ENCODE measurements at regions not wholly inside any gene's neighbourhood (a gene's known extent, or its start where the extent isn't known, plus 50 kb on each side); places are given as distances from the start of the nearest gene placed in this dataset.

DNA sequence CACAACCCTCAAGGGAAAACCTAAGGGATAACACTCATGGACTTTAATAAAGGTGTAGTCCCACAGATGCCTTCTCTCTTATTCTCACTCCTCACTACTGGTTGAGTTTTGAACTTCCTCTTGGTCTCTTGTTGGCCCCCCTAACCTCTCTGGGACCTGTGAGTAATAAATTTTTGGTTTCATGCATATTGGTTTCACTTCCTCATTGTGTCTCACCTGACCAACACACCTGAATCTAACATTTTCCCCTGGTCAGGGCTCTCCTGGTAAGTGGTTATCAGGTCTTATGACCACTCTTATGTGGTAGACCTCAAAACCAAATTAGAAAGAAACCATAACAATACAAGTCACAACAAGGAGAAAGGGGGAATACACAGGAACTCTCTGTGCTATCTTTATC, 60.5 kb upstream of the PRMT6 start:
- TF ChIP-seq, protein P1, sequence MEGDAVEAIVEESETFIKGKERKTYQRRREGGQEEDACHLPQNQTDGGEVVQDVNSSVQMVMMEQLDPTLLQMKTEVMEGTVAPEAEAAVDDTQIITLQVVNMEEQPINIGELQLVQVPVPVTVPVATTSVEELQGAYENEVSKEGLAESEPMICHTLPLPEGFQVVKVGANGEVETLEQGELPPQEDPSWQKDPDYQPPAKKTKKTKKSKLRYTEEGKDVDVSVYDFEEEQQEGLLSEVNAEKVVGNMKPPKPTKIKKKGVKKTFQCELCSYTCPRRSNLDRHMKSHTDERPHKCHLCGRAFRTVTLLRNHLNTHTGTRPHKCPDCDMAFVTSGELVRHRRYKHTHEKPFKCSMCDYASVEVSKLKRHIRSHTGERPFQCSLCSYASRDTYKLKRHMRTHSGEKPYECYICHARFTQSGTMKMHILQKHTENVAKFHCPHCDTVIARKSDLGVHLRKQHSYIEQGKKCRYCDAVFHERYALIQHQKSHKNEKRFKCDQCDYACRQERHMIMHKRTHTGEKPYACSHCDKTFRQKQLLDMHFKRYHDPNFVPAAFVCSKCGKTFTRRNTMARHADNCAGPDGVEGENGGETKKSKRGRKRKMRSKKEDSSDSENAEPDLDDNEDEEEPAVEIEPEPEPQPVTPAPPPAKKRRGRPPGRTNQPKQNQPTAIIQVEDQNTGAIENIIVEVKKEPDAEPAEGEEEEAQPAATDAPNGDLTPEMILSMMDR (conservative IDR thresholded peaks at IDR 0.05; ENCODE audit: low read length) = no peak
- TF ChIP-seq EZH2phosphoT487 (IDR thresholded peaks at IDR 0.05; ENCODE audit: borderline replicate concordance, low read depth, low read length) = no peak

All from OCI-LY7 (cell line).